Prostate gland (tissue), 2 donors: ENCODE measurements at regions not wholly inside any gene's neighbourhood (a gene's known extent, or its start where the extent isn't known, plus 50 kb on each side); places are given as distances from the start of the nearest gene placed in this dataset.

Experiments
- CTCF ChIP-seq, 4 experiments: fragments of 200-600 bp in 2 of 4; fragments of 450-650 bp in 2 of 4; sonication (generic) in 2 of 4; IDR thresholded peaks; 1 replicate in 3 of 4; 2 replicates in 1 of 4; pipeline ENCODE4 v1.5.1; 2016 to 2019; ENCODE audit warnings: antibody characterized with exemption in 4 of 4, mild to moderate bottlenecking in 2 of 4, moderate library complexity in 2 of 4
- POLR2AphosphoS5 ChIP-seq: sonication (generic); formaldehyde crosslinking; IDR thresholded peaks from one replicate; pipeline ENCODE4 v1.6.1; 2017; ENCODE audit warnings: antibody characterized with exemption

GRCh38 chr4:102174719-102175189 is 170.5 kb downstream of the SLC39A8 start:
- TF ChIP-seq CTCF (IDR thresholded peaks at IDR 0.05) (no peak), POLR2AphosphoS5 (no peak)
